Stomach smooth muscle (tissue), 2 donors: ENCODE measurements at regions not wholly inside any gene's neighbourhood (a gene's known extent, or its start where the extent isn't known, plus 50 kb on each side); places are given as distances from the start of the nearest gene placed in this dataset.

Experiments used
- H3K27ac ChIP-seq: one replicate; pipeline ENCODE4 v1.7.0; 2013; ENCODE audit warnings: mild to moderate bottlenecking, low read length, inconsistent platforms
- H3K27me3 ChIP-seq, 2 donors: one replicate each; pipeline ENCODE4 v1.7.0; 2013; ENCODE audit warnings: low read length in 2 of 2; ENCODE audit not compliant: insufficient read depth in 2 of 2, control insufficient read depth in 1 of 2
- H3K36me3 ChIP-seq, 2 donors: one replicate each; pipeline ENCODE4 v1.7.0; 2013; ENCODE audit warnings: low read length in 2 of 2; ENCODE audit not compliant: control insufficient read depth in 2 of 2, insufficient read depth in 2 of 2
- H3K4me1 ChIP-seq: one replicate; pipeline ENCODE4 v1.7.0; 2013; ENCODE audit warnings: low read length; ENCODE audit not compliant: control insufficient read depth, insufficient read depth
- H3K4me3 ChIP-seq, 2 donors: one replicate each; pipeline ENCODE4 v1.7.0; 2013; ENCODE audit warnings: low read length in 2 of 2
- H3K9ac ChIP-seq, 2 donors: one replicate each; pipeline ENCODE4 v1.7.0; 2013; ENCODE audit warnings: low read length in 2 of 2, mild to moderate bottlenecking in 1 of 2
- H3K9me3 ChIP-seq, 2 donors: one replicate each; pipeline ENCODE4 v1.7.0; 2013; ENCODE audit warnings: low read length in 2 of 2; ENCODE audit not compliant: control insufficient read depth in 2 of 2
- donor health status: healthy.
- donor health status: Pancreatic carcinoma.

GRCh38 chr6:139531148-139532115, 157.0 kb upstream of the CITED2 start:
- Histone ChIP-seq H3K4me3 (peak overlapping the region in 1 of 2 donors; percentile 45), H3K9me3 (no peaks in the 10 kb centered on the region), H3K27ac (no peak overlapping the region), H3K36me3 (no peaks in the 10 kb centered on the region), H3K4me1 (peaks cover 5% of the 10 kb centered on the region), H3K9ac (no peak overlapping the region), H3K27me3 (no peaks in the 10 kb centered on the region)

- Histone ChIP-seq H3K9me3 (no peaks in the 10 kb centered on the region), H3K4me1 (peaks cover 5% of the 10 kb centered on the region)
Measured at GRCh38 chr6:139530561-139530960, 156.1 kb upstream of the CITED2 start.

GRCh38 chr6:139529420-139529819, 155.0 kb upstream of the CITED2 start:
- Histone ChIP-seq H3K9me3 (no peaks in the 10 kb centered on the region), H3K27me3 (no peaks in the 10 kb centered on the region), H3K27ac (no peak overlapping the region), H3K4me1 (peaks cover 5% of the 10 kb centered on the region), H3K36me3 (no peaks in the 10 kb centered on the region), H3K4me3 (no peak overlapping the region), H3K9ac (no peak overlapping the region)

More at GRCh38 chr6:139530561-139530960, 156.1 kb upstream of the CITED2 start:
- Histone ChIP-seq H3K27ac (no peak overlapping the region), H3K36me3 (no peaks in the 10 kb centered on the region), H3K9ac (no peak overlapping the region), H3K27me3 (no peaks in the 10 kb centered on the region), H3K4me3 (peak overlapping the region in 1 of 2 donors; percentile 45)

- no peak overlapping the region for H3K9ac ChIP-seq
- no peaks in the 10 kb centered on the region for H3K9me3 ChIP-seq
- no peaks in the 10 kb centered on the region for H3K36me3 ChIP-seq
- no peak overlapping the region for H3K4me3 ChIP-seq
- no peaks in the 10 kb centered on the region for H3K4me1 ChIP-seq
- H3K27me3 ChIP-seq = no peaks in the 10 kb centered on the region
- no peak overlapping the region for H3K27ac ChIP-seq
Measured at GRCh38 chr6:139528471-139528870, 154.0 kb upstream of the CITED2 start.

- Histone ChIP-seq H3K4me3 (no peak overlapping the region), H3K36me3 (no peaks in the 10 kb centered on the region), H3K4me1 (no peaks in the 10 kb centered on the region), H3K9me3 (no peaks in the 10 kb centered on the region), H3K27ac (no peak overlapping the region), H3K9ac (no peak overlapping the region), H3K27me3 (no peaks in the 10 kb centered on the region)
Measured at GRCh38 chr6:139525415-139525814, 151.0 kb upstream of the CITED2 start.

GRCh38 chr6:139523986-139524385, 149.5 kb upstream of the CITED2 start:
- Histone ChIP-seq H3K9ac (no peak overlapping the region), H3K27ac (no peak overlapping the region), H3K36me3 (no peaks in the 10 kb centered on the region), H3K4me1 (no peaks in the 10 kb centered on the region), H3K27me3 (no peaks in the 10 kb centered on the region), H3K4me3 (no peak overlapping the region), H3K9me3 (no peaks in the 10 kb centered on the region)

- Histone ChIP-seq H3K4me3 (no peak overlapping the region), H3K27ac (no peak overlapping the region), H3K36me3 (no peaks in the 10 kb centered on the region), H3K9me3 (no peaks in the 10 kb centered on the region), H3K27me3 (no peaks in the 10 kb centered on the region), H3K4me1 (no peaks in the 10 kb centered on the region), H3K9ac (no peak overlapping the region)
Measured at GRCh38 chr6:139522511-139523220, 148.2 kb upstream of the CITED2 start.

- Histone ChIP-seq H3K9ac (no peak overlapping the region), H3K27me3 (no peaks in the 10 kb centered on the region), H3K9me3 (no peaks in the 10 kb centered on the region), H3K4me3 (no peak overlapping the region), H3K36me3 (no peaks in the 10 kb centered on the region), H3K27ac (no peak overlapping the region), H3K4me1 (no peaks in the 10 kb centered on the region)
Measured at GRCh38 chr6:139521338-139521737, 146.9 kb upstream of the CITED2 start.

GRCh38 chr6:139520321-139520768, 145.9 kb upstream of the CITED2 start:
- Histone ChIP-seq H3K4me1 (no peaks in the 10 kb centered on the region), H3K27me3 (no peaks in the 10 kb centered on the region), H3K9ac (no peak overlapping the region), H3K4me3 (no peak overlapping the region), H3K36me3 (no peaks in the 10 kb centered on the region), H3K27ac (no peak overlapping the region), H3K9me3 (no peaks in the 10 kb centered on the region)

GRCh38 chr6:139519571-139520031, 145.2 kb upstream of the CITED2 start:
- Histone ChIP-seq H3K9ac (no peak overlapping the region), H3K27me3 (no peaks in the 10 kb centered on the region), H3K4me1 (no peaks in the 10 kb centered on the region), H3K36me3 (no peaks in the 10 kb centered on the region), H3K4me3 (no peak overlapping the region), H3K9me3 (no peaks in the 10 kb centered on the region), H3K27ac (no peak overlapping the region)
